Left ventricle myocardium inferior (tissue), 1 donor: ENCODE measurements at regions not wholly inside any gene's neighbourhood (a gene's known extent, or its start where the extent isn't known, plus 50 kb on each side); places are given as distances from the start of the nearest gene placed in this dataset.

ENCODE experiments used
- DNase-seq: peaks from one replicate; pipeline ENCODE4 v3.0.0-alpha.2; 2020
- H3K27ac ChIP-seq: fragments of 200-600 bp; replicated peaks from 2 replicates; pipeline ENCODE4 v1.8.0; 2021
- H3K27me3 ChIP-seq: fragments of 200-600 bp; 2 replicates; pipeline ENCODE4 v1.8.0; 2021; ENCODE audit warnings: low read depth
- H3K36me3 ChIP-seq: fragments of 200-600 bp; 2 replicates; pipeline ENCODE4 v1.8.0; 2021
- H3K4me1 ChIP-seq: fragments of 200-600 bp; 2 replicates; pipeline ENCODE4 v1.8.0; 2021
- H3K4me3 ChIP-seq: fragments of 200-600 bp; 2 replicates; pipeline ENCODE4 v1.8.0; 2021; ENCODE audit warnings: mild to moderate bottlenecking, moderate library complexity
- H3K9me3 ChIP-seq: fragments of 200-600 bp; replicated peaks from 2 replicates; pipeline ENCODE4 v1.8.0; 2021
- intact Hi-C: fragments of 100-400 bp; cut with micrococcal nuclease; formaldehyde crosslinking; loops from one replicate; pipeline ENCODE4 v1.11.0; 2022
- TF ChIP-seq, protein P1 (sequence below): fragments of 200-600 bp; IDR thresholded peaks from 2 replicates; pipeline ENCODE4 v1.8.0; 2021; ENCODE audit warnings: antibody characterized with exemption, mild to moderate bottlenecking, borderline replicate concordance
- donor health status: DM: no; HTN: yes; CAD: no; lungs with severe emphysema.

DNA sequence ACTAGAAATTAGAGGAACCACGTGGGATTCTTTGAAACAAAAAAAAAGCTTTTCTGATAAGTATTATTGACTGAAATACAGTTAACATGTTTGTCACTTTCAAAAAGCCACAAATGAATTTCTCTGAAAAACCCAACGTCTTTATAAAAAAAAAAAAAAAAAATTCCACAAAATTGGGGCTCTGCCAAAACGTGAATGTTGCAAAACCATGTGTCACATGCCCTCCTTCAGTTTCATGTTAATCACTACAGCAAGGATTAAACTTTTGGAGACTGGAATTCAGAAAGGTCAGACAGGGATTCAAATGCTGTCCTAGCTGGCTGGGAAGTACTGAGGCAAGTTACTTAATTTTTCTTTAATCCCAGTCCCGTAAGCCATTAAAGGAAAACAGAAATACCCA is 278.0 kb upstream of the KLF14 start:
- TF ChIP-seq, protein P1, sequence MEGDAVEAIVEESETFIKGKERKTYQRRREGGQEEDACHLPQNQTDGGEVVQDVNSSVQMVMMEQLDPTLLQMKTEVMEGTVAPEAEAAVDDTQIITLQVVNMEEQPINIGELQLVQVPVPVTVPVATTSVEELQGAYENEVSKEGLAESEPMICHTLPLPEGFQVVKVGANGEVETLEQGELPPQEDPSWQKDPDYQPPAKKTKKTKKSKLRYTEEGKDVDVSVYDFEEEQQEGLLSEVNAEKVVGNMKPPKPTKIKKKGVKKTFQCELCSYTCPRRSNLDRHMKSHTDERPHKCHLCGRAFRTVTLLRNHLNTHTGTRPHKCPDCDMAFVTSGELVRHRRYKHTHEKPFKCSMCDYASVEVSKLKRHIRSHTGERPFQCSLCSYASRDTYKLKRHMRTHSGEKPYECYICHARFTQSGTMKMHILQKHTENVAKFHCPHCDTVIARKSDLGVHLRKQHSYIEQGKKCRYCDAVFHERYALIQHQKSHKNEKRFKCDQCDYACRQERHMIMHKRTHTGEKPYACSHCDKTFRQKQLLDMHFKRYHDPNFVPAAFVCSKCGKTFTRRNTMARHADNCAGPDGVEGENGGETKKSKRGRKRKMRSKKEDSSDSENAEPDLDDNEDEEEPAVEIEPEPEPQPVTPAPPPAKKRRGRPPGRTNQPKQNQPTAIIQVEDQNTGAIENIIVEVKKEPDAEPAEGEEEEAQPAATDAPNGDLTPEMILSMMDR, result no peak
- H3K4me3 ChIP-seq, result no peak overlapping the region
- no peaks in the 10 kb centered on the region for H3K9me3 ChIP-seq
- peaks cover 100% of the 10 kb centered on the region for H3K4me1 ChIP-seq
- H3K27me3 ChIP-seq, result no peaks in the 10 kb centered on the region
- no peak for DNase-seq
- H3K27ac ChIP-seq, result peak overlapping the region; percentile 79
- no peaks in the 10 kb centered on the region for H3K36me3 ChIP-seq
- intact Hi-C loops, result no loop called here

DNA sequence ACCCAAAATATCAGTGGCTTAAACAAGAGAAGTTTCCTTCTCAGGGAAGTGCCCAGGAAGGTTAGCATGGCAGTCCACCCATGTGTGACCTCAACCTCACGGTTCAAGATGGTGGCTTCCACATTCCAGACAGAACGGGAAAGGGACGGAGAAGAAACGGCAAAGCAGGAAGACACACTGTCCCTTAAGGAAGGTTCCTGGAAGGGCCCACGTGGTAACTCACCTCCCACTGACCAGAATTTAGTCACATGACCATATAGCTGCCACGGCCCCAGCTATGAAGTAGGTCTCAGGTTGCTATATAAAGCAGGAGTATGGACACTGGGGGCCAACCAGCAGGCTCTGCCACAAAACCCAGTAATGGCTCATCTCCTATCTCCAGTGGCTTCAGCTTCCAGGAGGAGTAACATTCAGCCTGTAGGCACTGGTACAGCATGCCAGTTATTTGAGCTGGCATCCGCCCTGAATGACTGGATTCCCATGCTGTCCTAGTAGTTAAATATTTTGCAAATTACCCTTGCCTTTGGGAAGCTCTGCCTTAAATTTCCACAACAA is 278.5 kb upstream of the KLF14 start:
- DNase-seq, result no peak
- Histone ChIP-seq H3K36me3 (no peaks in the 10 kb centered on the region), H3K27ac (peak overlapping the region; percentile 79), H3K4me1 (peaks cover 99% of the 10 kb centered on the region), H3K4me3 (no peak overlapping the region), H3K9me3 (no peaks in the 10 kb centered on the region), H3K27me3 (no peaks in the 10 kb centered on the region)
- intact Hi-C loops, result no loop called here
- TF ChIP-seq, protein P1, result no peak

DNA sequence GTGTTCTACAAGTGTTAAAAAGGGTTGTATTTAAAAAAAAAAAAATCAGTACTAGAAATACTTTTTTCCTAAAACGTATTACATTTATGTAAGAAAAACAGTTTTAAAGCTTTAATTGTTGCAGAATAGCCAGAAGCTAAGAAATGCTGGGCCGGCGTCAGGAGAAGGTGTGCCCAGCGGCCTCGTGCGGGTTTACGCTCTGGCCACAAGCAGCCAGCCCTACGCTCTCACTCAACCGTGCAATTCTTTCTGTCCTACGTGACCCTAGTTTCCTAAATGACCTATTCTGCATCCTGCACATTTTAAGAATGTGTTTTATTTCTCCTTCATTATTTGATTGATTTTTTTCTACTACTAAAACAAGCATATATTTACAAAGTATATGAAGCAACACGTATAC is 279.7 kb upstream of the KLF14 start:
- no peaks in the 10 kb centered on the region for H3K9me3 ChIP-seq
- no peaks in the 10 kb centered on the region for H3K36me3 ChIP-seq
- no peak for DNase-seq
- H3K4me3 ChIP-seq, result no peak overlapping the region
- no peaks in the 10 kb centered on the region for H3K27me3 ChIP-seq
- intact Hi-C loops, result no loop called here
- TF ChIP-seq, protein P1, result no peak
- peaks cover 99% of the 10 kb centered on the region for H3K4me1 ChIP-seq
- H3K27ac ChIP-seq, result peak overlapping the region; percentile 79

DNA sequence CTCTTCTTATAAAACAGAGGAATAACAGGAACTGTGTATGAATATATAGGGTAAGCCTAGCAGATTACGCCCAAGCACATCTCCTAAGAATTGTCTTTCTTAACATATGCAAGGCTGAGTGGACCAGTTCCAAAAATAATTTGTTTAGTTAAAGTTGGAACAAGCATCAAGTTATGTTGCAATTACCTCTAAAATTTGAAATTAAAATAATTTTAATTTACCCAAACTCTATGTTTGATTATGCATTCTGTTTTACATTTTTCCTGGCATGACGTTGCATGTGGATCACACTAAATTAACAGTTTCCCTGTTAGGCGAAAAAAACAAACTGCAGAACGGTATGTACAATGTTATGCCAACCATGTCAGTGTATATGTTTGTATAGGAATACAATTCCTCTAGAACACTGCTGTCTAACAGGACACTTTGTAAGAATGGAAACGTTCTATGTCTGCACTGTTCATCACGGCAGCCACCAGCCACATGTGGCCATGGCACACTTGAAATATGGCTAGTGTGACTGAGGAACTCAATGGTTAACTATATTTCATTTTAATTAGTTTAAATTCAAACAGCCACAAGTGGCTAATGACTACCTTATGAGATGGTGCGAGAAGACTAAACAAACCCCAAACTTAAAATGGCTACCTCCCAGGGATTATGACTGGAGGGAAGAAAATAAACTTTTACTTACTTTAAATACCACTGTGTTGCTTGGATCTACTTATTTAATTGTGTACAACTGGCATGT is 281.1 kb upstream of the KLF14 start:
- no peak for DNase-seq
- Histone ChIP-seq H3K27me3 (no peaks in the 10 kb centered on the region), H3K9me3 (no peaks in the 10 kb centered on the region), H3K36me3 (no peaks in the 10 kb centered on the region), H3K4me1 (peaks cover 99% of the 10 kb centered on the region), H3K27ac (no peak overlapping the region), H3K4me3 (no peak overlapping the region)
- intact Hi-C loops, result no loop called here
- TF ChIP-seq, protein P1, result no peak

DNA sequence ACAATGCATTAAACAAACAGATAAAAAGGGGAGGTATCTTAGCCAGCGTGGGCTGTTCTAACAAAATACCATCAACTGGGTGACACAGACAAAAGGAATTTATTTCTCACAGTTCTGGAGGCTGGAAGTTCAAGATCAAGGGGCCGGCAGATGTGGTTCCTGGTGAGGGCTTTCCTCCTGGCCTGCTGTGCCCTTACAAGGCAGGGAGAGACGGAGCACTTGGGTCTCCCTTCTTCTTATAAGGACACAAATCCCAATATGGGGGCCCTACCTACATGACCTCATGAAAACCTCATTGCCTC is 281.6 kb upstream of the KLF14 start:
- no peaks in the 10 kb centered on the region for H3K36me3 ChIP-seq
- H3K4me1 ChIP-seq, result peaks cover 99% of the 10 kb centered on the region
- intact Hi-C loops, result no loop called here
- no peaks in the 10 kb centered on the region for H3K27me3 ChIP-seq
- TF ChIP-seq, protein P1, result no peak
- no peak overlapping the region for H3K4me3 ChIP-seq
- no peak overlapping the region for H3K27ac ChIP-seq
- DNase-seq, result no peak
- H3K9me3 ChIP-seq, result no peaks in the 10 kb centered on the region
